ENCODE measurements at regions not wholly inside any gene's neighbourhood (a gene's known extent, or its start where the extent isn't known, plus 50 kb on each side); places are given as distances from the start of the nearest gene placed in this dataset.
"Not testable (repeated sequence)": the region's sequence is repeated elsewhere in the genome, so short reads cannot be mapped to it uniquely, and the experiment has no call there.

DNA sequence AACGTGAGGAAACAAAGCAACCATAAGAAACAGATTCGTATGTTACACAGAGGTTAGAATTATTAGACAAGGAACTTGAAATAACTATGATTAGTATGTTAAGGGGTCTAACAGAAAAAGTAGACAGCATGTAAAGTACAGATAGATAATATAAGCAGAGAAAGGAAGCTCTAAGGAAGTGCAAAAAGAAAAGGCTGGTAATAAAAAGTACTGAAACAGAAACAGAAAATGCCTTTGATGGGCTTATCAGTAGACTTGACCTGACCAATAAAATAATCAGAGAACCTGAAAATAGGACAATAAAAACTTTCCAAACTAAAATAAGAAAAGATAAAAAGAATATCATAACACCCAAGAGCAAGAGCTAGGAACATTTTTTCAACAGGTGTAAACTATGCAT, 225.8 kb downstream of the RND3 start:
- no peak for DNase-seq

DNA sequence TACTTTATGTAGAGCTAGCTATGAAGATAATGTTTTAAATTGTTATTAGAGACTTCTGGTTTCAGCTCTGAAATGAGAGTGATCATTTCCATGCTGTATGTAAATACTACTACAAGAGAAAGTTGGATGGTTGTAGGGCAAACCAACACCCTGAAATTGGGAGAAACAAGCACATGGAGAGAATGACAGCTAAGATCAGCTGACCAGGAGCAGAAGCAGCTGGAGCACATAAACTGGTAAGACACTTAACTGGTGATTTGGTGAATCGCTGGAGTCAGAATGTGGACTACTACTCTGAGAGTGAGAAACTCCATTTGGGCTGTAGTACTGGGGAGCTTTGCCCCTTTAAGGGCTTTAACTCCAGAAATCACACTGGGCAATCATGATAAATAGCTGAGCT, 226.8 kb downstream of the RND3 start:
- DNase-seq: no peak

DNA sequence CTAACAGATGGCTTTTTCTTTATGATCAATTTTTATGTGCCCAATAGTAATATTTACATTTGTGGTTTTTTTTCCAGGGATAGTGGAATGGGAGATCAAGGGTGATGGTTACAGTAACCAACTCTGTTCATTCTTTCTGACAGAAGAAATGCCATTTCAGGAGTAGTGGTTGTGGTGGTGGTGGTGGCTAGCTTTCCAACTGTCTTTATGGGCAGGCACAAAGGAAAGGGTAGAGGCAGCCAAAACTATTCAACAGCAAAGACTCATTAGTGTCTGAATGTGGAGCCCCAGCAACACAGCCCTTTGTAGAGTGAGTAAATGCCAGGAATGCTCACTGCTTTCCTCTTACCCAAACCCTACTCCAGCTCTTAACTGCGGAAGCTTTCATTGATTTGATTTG, 227.7 kb downstream of the RND3 start:
- no peak for DNase-seq

DNA sequence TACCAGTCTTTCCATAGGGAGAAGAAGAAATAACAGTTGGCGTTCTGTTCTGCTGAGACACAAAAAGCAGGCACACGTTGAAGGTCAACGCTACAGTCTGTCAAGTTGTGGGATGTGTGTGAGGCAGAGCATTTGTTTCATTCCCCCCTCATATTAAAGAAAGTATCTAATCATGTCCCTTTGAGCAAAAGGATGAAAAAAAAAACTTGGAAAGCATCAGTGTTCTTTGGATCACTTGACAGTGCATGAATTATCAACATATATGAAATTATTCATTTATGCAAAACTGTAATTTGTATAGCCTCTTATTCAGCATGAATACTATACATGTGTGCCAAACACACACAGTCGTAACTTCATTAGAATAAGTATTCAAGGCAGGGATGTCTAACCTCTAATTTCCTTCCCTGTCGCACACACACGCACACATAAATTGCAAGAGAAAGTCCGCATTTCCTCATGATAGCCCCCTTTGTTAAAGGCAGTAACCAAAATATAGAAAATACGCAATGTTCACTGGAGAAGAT, 228.6 kb downstream of the RND3 start:
- DNase-seq: no peak

DNA sequence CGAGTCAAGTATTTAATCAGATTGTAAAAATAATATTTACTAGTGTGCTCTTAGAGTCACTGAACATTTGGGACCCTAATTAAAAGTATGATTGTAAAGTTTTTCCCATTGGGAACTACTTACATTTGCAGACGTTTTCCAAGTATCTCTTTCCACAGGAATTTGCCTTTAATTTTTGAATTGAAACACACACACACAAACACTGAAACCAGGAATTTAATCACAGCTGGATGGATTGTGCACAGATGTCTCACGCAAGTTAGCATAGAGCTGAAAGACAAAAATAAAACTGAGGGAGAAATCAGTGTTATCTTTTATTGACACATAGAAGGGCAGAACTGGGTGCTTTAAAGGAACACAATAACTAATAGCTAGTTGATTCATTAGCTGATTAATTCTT, 230.7 kb downstream of the RND3 start:
- DNase-seq: no peak

DNA sequence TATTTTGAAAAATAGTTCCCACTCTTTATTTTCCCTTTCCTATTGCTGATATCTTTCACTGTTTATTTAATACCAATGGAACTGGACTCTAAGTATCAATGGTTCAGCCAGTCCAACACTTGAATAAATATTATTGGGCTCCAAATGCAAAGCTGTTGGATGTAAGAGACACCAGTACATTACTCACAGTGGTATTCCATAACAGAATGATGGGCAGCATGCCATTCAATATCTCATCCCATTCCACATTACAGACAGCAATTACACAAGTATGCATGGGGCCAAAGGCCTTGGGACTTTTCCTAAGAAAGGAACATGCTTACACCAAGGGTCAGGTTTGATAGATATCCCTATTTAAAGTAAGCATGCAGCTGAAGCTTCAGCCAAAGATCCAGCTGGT, 231.9 kb downstream of the RND3 start:
- DNase-seq: no peak

DNA sequence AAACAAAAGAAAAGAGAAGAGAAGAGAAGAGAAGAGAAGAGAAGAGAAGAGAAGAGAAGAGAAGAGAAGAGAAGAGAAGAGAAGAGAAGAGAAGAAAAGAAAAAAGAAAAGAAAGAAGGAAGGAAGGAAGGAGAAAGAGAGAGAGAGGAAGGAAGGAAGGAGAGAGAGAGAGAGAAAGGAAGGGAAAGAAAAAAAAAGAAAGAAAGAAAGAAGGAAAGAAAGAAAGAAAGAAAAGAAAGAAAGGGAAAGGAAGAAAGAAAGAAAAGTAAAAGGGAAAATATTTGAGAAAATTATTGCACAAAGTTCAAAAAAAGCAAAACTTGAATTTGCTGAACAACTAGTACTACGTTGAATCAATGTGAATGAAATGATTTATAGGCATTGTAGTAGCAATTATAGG, 237.7 kb downstream of the RND3 start:
- DNase-seq: not testable (repeated sequence)

DNA sequence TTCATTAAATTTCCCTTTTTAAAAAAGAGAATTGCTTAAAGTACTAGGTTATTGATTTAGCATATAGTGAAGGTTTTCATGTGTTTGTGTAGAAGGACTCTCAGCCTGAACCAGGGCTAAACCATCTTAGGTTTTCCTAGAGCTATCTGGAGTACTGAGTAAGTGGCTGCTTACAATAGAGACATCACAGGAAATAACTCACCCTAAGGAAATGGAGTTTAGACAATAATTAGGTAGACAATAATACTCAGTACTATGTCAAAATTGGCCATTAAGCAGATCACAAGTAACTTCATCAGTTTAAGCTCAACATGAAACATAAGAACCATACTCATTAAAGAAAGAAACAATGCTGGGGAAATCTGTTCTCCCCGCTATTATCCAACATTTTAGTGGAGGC, 240.0 kb downstream of the RND3 start:
- DNase-seq: no peak

DNA sequence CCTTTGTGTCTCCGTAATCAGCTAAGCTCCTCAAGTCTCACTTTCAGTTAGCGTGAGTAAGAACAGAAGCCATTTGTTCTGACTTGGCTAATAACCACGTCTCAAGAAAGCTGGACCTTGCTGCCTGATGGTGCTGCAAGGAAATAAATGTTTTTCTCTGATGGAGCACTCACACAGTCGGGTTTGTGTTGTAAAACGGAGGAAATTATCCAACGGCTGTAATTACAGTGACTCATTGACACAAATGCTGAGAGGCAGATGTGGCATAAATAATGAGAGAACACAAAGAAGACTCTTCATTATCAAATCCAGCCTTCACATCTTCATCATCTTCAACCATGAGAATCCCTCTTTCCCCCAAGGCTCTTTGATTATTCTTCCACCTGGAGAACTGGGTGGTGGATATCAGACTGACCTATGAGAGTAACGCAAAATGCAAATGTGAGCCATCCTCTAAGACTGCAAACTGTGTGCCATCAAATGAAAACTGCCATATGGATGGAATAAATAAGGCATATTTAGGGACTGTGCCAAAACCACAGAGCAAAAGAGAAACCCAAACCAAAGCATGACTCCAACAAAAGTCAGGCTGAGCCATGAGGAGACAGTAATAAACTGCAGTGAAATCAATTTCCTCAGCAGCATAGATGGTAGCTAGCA, 252.6 kb downstream of the RND3 start:
- DNase-seq: no peak

DNA sequence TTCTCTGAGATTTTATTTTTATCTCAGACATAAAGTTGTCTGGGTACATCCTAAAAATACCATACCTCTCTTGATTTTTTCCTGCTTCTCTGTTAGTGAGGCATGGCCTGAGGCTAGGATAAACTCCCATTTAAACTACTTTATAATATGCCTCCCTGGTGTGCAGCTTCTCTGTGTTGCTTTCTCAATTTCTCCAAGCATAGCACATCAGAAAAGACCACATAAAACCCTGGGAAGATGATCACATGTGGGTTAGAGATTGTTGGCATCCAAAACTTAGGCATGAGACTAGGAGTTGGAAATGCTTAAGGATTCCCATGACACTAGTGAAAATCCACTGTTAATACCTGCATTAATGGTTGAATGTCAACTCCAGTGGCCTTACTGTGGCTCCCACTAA, 254.6 kb downstream of the RND3 start:
- no peak for DNase-seq

DNA sequence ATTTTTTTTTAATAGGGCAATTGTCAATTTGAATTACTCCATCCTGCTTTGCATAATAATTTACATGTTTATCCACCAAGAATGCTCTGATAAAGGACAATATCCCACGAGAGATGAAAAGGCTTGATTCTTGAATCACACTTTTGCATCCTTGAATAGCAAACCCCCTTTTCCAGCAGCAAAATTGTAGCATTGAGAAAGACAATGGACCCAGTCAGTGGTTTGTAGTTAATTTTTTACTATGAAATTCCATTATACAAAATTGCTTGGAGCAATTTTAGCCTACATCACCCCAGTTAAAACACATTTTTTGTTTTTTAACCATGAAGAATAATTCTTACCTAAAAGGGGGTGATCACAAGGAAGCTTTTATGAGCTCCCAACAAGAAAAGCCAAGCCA, 255.1 kb downstream of the RND3 start:
- DNase-seq: no peak

DNA sequence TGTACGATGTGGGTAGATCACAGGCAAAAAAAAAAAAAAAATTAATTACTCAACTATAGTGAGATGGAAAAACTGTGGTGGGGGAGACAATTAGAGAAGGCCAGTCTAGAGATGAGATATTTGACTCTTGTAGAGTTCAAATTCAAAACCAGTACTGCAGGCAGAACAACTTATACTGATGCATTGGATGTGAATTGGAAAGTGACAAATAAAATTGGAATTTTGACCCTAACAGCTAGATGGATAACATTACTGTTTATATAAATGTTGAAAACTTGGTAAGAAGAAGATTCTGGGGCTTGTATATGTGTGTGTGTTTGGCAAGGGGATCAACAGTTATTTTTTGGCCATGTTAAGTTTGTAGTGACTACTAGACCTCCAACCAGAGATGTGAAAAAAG, 256.9 kb downstream of the RND3 start:
- no peak for DNase-seq

DNA sequence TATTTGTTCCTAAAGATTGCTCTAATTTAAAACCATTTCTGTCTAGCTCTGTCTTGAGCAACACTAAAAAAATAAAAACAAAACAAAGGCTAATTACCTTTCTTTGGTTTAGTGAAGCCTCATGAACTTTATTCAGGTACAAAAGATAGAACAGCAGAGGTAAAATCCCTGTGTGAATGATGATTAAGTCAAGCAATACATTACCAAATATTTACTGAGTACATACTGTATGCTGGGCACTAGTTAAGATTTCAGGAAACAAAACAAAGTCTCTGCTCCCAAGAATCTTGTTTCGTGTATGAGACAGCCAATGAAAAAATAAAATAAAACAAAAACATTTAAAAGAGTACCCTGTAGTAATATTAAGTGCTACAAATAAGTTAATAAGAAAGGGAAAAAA, 257.5 kb downstream of the RND3 start:
- no peak for DNase-seq

DNA sequence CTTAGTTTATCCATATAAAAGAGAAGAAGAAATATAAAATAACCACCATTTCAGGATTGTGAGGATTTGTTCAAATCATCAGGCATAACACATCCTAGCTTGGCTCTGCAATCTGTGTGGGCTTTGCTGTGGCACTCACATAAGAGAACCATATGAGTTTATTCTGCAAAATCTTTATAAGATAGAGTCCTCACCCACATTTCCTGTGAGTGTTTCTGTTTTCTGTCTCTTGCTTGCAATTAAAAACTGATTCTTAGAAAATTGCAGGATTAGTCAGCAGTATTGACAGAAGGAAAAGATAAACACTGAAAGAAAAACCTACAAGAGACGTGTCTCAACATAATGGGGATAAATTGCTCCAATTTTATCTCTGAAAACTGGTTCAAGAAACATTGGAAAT, 258.5 kb downstream of the RND3 start:
- no peak for DNase-seq

DNA sequence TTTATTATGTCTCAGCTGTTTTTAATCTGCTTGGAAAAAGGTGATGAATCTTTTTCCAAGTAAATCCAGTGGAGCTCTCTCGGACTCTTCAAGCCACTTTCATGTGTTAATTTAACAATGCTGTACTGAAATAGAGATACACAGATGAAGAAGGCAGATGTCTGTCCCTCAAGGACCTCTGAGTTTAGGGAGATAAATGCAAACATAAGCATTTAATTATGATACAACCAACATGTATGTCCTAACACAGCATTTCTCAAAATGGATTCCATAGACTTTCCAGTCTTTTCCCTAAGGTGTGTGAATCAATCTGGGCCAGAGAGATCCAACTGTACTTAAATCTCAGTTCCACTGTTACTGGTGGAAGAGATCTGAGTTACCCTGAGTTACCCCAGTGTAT, 262.4 kb downstream of the RND3 start:
- no peak for DNase-seq

DNA sequence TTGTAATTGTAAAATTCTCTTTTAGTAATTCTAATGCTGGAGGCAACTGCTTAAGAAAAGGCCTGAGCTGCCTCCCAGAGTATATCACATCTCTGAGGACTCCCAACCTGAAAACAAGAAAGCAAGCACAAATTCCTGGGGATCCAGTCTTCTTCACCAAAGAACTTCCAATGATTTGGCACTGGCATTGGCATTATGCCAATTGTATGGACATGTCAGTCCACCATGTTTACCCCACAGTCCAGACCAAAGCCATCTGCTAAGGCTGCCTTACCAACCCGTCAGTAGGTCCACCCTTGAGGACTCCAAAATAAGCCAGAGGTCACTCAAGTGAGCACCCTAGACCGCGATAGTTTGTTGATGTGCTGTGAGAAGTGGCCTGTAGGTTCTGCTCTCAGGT, 263.1 kb downstream of the RND3 start:
- no peak for DNase-seq

DNA sequence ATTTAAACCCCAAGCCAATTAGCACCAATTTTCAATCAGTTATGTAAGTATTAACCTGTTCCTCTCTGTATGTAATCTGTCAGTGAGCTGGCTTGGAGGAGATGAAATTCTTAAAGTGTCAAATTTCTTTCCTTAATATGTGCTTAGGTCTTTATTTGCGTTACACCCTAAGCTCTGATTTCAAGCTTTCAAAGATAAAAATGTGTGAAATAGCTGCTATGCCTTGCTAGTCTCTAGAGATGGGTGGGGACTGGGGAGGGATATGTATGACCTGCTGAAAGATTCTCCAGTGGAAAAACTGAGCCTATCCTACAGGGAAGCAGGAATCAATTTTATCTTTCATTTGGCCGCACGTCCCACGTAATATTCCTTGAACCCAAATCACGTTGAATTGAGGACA, 264.5 kb downstream of the RND3 start:
- no peak for DNase-seq

DNA sequence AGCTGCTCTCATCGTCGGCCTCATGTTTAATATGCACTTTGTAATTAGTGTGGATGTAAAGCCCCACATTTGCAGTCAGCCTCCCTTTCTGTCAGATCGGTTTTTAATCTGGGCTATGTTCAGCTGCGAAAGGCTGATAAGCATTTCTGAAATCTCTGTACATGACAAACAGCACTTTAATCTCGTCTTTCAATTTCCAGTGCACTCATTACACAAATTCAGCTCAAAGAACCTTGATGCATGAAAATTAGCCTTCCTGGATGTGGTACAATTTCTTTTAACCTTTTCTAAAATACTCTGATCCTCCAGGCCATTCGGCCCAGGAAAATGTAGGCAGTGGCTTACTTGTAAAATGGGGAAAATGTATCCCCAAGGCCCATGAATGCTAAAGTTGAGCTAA, 265.1 kb downstream of the RND3 start:
- no peak for DNase-seq

DNA sequence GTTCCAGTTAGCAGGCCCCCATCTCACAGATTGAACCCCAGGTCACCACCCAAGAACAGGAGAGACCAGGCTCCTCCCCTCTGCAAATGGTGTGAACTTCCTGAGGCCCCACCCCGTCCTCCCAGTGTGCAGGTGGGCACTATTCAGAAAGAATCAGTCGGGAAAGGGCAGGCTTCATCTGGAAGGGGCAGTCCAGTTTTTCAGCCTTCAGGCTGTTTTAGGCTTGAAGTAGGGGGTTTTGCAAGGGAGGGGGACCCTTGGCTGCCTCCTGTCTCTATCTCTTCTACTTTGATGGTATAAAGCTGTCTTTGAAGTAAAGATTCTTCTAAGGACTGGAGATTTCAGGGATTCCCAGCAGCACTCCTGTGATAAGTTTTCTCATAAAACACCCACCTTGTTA, 267.6 kb downstream of the RND3 start:
- DNase-seq: no peak

DNA sequence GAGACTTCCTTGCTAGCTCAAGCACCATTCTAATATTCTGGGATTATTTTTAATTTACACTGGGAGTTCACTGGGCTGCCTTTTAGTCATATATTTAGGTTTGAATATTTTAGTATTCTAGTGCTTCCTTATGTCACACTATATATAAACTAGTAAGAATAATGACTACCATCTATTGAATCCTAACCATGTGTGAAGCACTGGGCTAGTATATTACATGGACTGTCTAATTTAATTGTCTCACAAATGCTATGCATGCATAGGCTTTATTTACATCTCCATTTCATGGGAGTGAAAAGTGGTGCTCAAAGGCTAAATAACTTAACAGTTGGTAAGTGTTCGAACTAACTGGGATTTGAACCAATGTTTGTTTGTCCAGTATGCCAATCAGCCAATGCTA, 272.4 kb downstream of the RND3 start:
- DNase-seq: no peak

DNA sequence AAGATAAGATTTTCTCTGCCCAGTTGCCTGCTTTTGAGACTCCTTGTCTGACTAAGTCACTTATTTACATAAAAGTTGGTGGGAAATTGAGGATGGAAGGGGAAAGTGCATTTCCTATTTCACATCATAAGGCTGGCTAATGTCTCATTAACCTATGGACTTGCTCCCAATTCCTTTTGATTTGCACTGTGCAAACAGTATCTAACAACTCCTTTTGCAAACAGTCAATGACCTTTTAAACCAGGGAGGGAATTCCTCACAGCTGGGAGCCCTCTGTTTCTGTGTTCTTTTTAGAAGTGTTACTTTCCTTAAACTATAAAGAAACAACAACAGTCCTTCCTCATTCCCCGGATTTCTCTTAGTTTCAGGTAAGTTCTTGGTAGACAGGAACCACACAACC, 272.8 kb downstream of the RND3 start:
- DNase-seq: no peak

DNA sequence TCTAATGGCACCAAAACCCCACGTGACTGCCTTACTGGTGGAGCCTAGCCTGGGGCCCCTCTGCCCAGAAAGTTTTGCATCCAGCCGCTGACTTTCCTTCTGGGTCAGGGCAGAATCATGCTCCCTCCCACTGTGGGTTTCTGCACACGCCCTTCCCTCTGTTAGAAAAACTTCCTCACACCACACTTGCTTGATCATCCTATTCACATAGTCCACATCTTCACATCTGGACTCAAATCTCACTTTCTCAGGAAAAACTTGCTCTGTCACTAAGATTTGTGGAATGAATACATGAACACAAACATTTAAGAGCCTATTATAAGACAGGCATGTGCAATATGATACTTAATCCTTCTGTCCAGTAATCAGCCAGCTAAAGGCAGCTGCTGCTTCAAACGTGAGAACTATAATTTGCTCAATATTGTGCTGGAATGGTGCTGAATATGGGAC, 274.7 kb downstream of the RND3 start:
- no peak for DNase-seq

DNA sequence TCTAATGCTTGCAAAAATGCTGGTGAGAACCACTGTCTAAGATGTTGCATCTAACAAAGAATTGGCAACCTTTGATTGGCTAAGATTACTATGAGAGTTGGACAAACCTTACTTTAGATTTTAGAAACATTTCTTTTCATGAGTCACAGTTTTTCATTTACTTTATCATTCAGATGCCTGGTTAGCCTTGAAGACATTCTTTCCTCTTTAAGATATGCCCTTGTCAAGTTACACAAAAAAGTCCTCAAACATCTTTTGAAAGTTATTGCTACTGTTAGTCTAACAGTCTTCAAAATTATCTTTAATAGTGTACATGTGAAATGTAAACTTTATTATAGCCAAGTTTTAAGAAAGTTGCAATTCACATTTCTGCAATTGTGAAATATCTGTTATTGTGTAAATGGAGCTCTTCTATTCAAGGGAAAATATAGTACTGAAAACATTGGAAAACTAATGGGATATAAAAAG, 276.3 kb downstream of the RND3 start:
- DNase-seq: no peak

DNA sequence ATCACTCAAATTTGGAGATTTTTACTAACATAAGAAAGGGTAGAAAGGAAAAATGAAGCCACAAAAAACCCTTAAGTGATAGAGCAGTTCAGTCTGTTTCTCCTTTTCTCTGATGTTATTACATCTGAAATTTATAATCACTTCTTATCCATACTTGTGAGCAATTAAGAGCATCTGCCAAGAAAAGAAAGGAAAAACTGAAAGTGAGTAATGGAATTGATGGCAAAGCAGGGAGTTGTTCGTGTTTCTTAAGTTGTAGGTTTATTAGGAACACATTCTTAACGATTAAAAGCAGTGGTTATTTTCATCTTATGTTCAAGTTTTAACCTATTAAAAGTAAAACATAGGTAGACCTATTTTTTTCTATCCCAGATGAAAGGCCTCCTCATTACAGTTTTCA, 277.7 kb downstream of the RND3 start:
- no peak for DNase-seq

DNA sequence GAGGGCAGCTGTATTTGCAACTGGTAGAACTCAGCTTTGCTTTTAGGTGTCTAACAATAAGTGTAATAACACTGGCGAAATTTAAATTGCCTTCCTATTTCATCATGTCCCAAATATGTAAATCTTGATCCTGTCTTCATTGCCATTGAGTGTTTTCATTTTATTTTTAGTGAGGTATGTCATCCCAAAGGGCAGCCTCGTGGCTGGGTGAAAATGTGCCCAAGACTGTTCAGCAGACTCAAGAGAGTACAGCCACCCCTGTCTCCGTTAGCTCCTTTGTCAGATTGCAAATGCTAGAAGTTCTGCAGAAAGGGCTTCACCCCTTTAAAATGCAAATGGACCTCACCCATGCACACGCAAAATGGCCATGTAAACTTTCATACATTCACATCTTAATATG, 278.8 kb downstream of the RND3 start:
- DNase-seq: no peak

All from stimulated activated CD4-positive, alpha-beta T cell treated with anti-CD3 and anti-CD28 coated beads, Interleukin-15, amount 100 ng/mL, for 24 hours (primary cell).